Astrocyte of the spinal cord (primary cell): ENCODE measurements at regions not wholly inside any gene's neighbourhood (a gene's known extent, or its start where the extent isn't known, plus 50 kb on each side); places are given as distances from the start of the nearest gene placed in this dataset.

Experiments
- DNase-seq: peaks from one replicate; pipeline ENCODE4 v3.0.0; 2011; ENCODE audit warnings: low read depth, low spot score
- H3K4me3 ChIP-seq: 2 replicates; pipeline ENCODE4 v1.5.1; 2011; ENCODE audit warnings: low read depth, mild to moderate bottlenecking, low read length, moderate library complexity
- CTCF ChIP-seq: IDR thresholded peaks from 2 replicates; pipeline ENCODE4 v1.5.1; 2012; ENCODE audit warnings: low read depth, mild to moderate bottlenecking, low read length, inconsistent platforms
- in situ Hi-C: cut with HindIII; loops from 2 replicates; pipeline ENCODE4 v1.10.0; 2017; ENCODE audit warnings: low sequenced_read_pairs

DNA sequence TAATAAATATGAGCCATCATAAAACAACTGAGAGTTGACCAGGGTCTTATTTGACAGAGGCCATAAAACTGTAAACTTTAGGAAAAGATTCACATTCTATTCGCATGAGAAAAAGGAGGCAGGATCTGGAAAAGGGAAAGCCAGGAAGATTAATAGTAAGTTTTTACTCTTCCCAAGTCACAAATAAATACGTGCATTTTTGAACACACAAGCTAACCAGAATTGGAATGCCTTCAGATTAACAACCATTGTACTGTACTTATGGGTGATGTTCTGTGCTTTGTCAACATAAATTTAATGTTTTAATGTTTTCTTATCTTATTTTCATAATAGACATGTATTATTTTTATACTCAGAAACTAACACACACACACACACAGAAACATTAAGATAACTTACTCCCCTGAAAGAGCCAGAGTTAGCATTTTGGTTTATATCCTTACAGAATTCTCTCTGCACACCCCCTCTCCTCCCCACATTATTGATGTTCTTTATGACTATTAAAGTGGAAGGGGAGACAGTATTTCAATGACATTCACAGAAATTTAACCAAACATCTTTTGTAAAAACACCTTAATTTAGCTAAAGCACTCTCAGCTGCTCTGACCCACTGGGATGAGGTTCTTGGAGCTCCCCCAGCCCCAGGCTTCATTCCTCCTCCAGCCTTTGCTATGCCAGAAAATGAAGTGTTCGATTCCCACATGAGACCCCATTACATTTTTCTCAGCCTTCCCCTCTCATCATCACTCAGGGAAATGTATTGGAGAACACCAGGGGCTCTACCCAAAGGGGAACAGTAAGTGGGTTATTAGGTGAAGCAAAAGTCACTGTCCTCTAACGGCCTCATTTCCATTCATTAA is 155.5 kb downstream of the ESM1 start:
- in situ Hi-C loops = no loop called here
- no peak for TF ChIP-seq CTCF
- no peak overlapping the region for H3K4me3 ChIP-seq
- no peak for DNase-seq

DNA sequence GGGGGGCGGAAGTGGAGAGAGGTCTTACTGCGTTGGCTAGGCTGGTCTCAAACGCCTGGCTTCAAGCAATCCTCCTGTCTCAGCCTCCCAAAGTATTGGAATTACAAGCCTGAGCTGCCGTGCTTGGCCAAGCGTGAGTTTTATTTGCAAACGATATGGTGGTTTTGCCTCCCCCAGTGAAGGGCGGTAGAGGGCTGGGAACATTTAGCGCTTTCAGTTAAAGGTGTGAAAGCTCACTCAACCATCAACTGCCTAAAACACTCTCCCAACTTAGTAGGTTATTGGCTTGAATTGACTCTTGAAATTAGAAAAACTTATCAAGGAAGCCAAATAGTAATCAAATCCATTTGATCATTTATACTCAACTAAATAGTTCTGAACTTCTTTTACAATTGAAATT is 156.3 kb downstream of the ESM1 start:
- H3K4me3 ChIP-seq = no peak overlapping the region
- in situ Hi-C loops = no loop called here
- no peak for DNase-seq
- TF ChIP-seq CTCF = no peak

DNA sequence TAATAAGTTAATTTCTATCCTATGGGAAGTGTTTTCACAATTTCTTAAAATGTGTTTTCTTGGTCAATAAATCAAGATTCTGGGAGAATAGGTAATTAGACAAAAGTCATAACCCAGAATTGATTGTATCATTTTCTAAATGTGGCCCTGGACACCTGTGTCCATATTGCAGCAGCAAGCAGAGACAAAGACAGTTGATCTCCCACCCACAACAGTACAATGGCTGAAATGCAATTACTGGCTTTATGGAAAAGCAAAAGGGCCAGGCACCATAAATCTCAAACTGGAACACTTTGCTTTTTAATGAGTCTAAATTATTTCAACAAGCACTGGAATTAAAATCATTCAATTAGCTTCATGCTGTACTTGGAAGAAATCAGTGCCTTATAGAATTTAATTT is 157.2 kb downstream of the ESM1 start:
- TF ChIP-seq CTCF = no peak
- in situ Hi-C loops = no loop called here
- no peak for DNase-seq
- H3K4me3 ChIP-seq = no peak overlapping the region

DNA sequence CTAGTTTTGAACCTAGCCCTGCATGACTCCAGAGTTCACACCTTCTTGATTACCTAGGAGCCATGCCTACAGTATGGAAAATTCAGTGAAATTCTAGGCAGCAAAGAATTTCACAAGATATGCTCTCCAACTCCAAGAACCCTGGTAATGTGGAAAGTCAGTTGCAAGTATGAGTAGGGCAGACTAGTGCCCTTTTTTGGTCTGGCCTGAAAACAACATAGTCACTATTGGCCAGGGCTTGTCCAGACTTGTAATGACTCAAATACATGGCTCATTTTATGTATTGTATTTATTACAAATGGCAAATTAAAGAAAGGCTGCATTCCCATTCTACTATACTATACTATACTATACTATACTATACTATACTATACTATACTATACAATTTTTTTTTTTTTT is 160.4 kb downstream of the ESM1 start:
- no peak overlapping the region for H3K4me3 ChIP-seq
- peak; percentile 25 for DNase-seq
- TF ChIP-seq CTCF = no peak
- in situ Hi-C loops = no loop called here

GRCh38 chr5:54823006-54823405 is 162.4 kb downstream of the ESM1 start:
- TF ChIP-seq CTCF = no peak
- no peak for DNase-seq
- H3K4me3 ChIP-seq = no peak overlapping the region
- in situ Hi-C loops = no loop called here

DNA sequence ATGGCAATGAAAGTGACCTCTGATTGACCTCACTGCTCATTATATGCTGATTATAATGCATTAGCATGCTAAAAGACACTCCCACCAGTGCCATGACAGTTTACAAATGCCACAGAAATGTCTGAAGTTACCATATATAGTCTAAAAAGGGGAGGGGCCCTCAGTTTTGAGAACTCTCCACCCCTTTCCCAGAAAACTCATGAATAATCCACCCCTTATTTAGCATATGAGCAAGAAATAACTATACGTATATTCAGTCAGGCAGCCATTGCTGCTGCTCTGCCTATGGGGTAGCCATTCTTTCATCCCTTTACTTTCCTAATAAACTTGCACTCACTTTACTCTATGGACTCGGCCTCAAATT is 163.1 kb downstream of the ESM1 start:
- no peak for DNase-seq
- in situ Hi-C loops = no loop called here
- no peak overlapping the region for H3K4me3 ChIP-seq
- no peak for TF ChIP-seq CTCF
